ENCODE measurements at regions not wholly inside any gene's neighbourhood (a gene's known extent, or its start where the extent isn't known, plus 50 kb on each side); places are given as distances from the start of the nearest gene placed in this dataset.

GRCh38 chr20:22729616-22730236 is 145.4 kb upstream of the FOXA2 start:
- H3K27me3 ChIP-seq (ENCODE audit: control insufficient read depth in 1 of 2, insufficient read depth in 2 of 2, low read length in 2 of 2), result no peaks in the 10 kb centered on the region
- WGBS (ENCODE audit: low lambda C conversion rate), result 27% methylated on average over 8 of the region's 8 CpGs
- no peak for DNase-seq (ENCODE audit: low spot score)
- H3K4me3 ChIP-seq (replicated peaks in 1 of 3; ENCODE audit: insufficient read depth in 1 of 3, low read depth in 2 of 3, low read length in 3 of 3), result no peak overlapping the region
- in situ Hi-C loops (cut with HindIII; ENCODE audit: extremely low pct_ligation_motif_present, low pct_unique_long_range_greater_than_20kb) (no loop called here), intact Hi-C loops (cut with micrococcal nuclease; ENCODE audit: unreplicated experiment) (loop anchor here (5.0 kb wide), 1 partner anchor 243 kb away; no protein-coding TSS in a partner anchor)
- H3K9ac ChIP-seq (ENCODE audit: insufficient read depth, low read depth, low read length), result no peak overlapping the region
- no TSS peak for BruUV-seq (replicated peaks)
- H3K36me3 ChIP-seq (replicated peaks in 1 of 2; ENCODE audit: control insufficient read depth in 1 of 2, insufficient read depth in 2 of 2, low read length in 2 of 2), result no peaks in the 10 kb centered on the region
- no peak overlapping the region for H3K27ac ChIP-seq (ENCODE audit: extremely low read length, insufficient read depth, low read length)
- no peaks in the 10 kb centered on the region for H3K9me3 ChIP-seq (ENCODE audit: low read length)
- H3K4me2 ChIP-seq (ENCODE audit: low read depth, low read length), result no peak overlapping the region
- H3K79me2 ChIP-seq (ENCODE audit: insufficient read depth, low read length), result no peaks in the 10 kb centered on the region
- FAIRE-seq, result no peak
- no peaks in the 10 kb centered on the region for H3K4me1 ChIP-seq (ENCODE audit: insufficient read depth, low read length)
- no peak overlapping the region for H2AFZ ChIP-seq (ENCODE audit: low read length)
- CTCF ChIA-PET (ENCODE audit: low intra/inter-chr PET ratio, low total read pairs), result no interaction called here
- no peaks in the 10 kb centered on the region for H4K20me1 ChIP-seq (ENCODE audit: insufficient read depth, low read length)
- POLR2A ChIA-PET, result no interaction called here
- no peak for ATAC-seq
- TF ChIP-seq KDM2A (CRISPR knock-in tag; IDR thresholded peaks at IDR 0.05; ENCODE audit: borderline replicate concordance, low read depth) (no peak), EEA1 (CRISPR knock-in tag; IDR thresholded peaks at IDR 0.05; ENCODE audit: borderline replicate concordance) (no peak), ELF4 (CRISPR knock-in tag; IDR thresholded peaks at IDR 0.05; ENCODE audit: borderline replicate concordance) (no peak), MED1 (CRISPR knock-in tag; IDR thresholded peaks at IDR 0.05) (no peak), ZBTB1 (CRISPR knock-in tag; IDR thresholded peaks at IDR 0.05; ENCODE audit: borderline replicate concordance) (no peak), RELA (CRISPR knock-in tag; IDR thresholded peaks at IDR 0.05) (no peak), HMGXB4 (CRISPR knock-in tag; IDR thresholded peaks at IDR 0.05; ENCODE audit: borderline replicate concordance in 1 of 2, low read depth in 1 of 2) (no peak), SRF (IDR thresholded peaks at IDR 0.05; ENCODE audit: low read depth, low read length) (no peak), SNAPC4 (CRISPR knock-in tag; IDR thresholded peaks at IDR 0.05) (no peak), ZNF280B (CRISPR knock-in tag; IDR thresholded peaks at IDR 0.05; ENCODE audit: borderline replicate concordance) (no peak), GATAD1 (CRISPR knock-in tag; IDR thresholded peaks at IDR 0.05) (no peak), ZNF740 (CRISPR knock-in tag; IDR thresholded peaks at IDR 0.05) (no peak)

Data from HepG2 (cell line).